GM10248 (cell line): ENCODE measurements at regions not wholly inside any gene's neighbourhood (a gene's known extent, or its start where the extent isn't known, plus 50 kb on each side); places are given as distances from the start of the nearest gene placed in this dataset.

Source experiments
- CTCF ChIA-PET: fragments of 300-600 bp; sonication (Branson Sonifier 250); formaldehyde crosslinking; extraction: SDS; loops from one replicate; lab custom pipeline; 2021; ENCODE audit warnings: antibody characterized with exemption; lab: Yijun Ruan, JAX
- POLR2A ChIA-PET: fragments of 350-650 bp; sonication (Branson Sonifier 250); formaldehyde crosslinking; extraction: SDS; loops from one replicate; lab custom pipeline; 2020; ENCODE audit warnings: antibody characterized with exemption; lab: Yijun Ruan, JAX
- DNase-seq: peaks from one replicate; pipeline ENCODE4 v3.0.0; 2012; ENCODE audit errors: extremely low spot score
- TF ChIP-seq, protein P1 (sequence below): IDR thresholded peaks from 2 replicates; pipeline ENCODE4 v1.5.1; 2012; ENCODE audit warnings: mild to moderate bottlenecking, low read depth; ENCODE audit errors: extremely low read depth, missing control alignments, control extremely low read depth

DNA sequence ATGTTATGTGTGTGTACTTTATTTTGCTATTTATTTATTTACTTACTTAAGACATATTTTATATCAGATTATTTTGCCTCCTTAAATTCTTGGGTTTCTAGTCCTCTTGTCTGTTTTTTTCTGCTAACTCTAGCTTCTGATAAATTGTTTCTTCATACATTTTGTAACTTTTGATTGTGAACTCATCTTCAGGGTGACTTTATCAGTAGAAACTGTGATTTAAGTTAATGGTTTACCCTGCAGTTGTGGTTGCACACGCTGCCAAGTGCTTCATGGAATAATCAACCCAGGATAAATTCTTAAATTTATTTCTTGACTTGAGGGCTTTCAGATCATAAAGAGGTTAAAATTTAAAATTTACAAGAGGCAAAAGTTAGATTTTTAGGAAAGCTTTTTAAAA lies 173.3 kb downstream of the CENPW start:
- ChIA-PET CTCF (no interaction called here), POLR2A (no interaction called here)
- DNase-seq = no peak
- TF ChIP-seq, protein P1, sequence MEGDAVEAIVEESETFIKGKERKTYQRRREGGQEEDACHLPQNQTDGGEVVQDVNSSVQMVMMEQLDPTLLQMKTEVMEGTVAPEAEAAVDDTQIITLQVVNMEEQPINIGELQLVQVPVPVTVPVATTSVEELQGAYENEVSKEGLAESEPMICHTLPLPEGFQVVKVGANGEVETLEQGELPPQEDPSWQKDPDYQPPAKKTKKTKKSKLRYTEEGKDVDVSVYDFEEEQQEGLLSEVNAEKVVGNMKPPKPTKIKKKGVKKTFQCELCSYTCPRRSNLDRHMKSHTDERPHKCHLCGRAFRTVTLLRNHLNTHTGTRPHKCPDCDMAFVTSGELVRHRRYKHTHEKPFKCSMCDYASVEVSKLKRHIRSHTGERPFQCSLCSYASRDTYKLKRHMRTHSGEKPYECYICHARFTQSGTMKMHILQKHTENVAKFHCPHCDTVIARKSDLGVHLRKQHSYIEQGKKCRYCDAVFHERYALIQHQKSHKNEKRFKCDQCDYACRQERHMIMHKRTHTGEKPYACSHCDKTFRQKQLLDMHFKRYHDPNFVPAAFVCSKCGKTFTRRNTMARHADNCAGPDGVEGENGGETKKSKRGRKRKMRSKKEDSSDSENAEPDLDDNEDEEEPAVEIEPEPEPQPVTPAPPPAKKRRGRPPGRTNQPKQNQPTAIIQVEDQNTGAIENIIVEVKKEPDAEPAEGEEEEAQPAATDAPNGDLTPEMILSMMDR = no peak

GRCh38 chr6:126516411-126516810 lies 176.5 kb downstream of the CENPW start:
- no peak for DNase-seq
- POLR2A ChIA-PET = no interaction called here
- TF ChIP-seq, protein P1 = no peak
- CTCF ChIA-PET = no interaction called here

DNA sequence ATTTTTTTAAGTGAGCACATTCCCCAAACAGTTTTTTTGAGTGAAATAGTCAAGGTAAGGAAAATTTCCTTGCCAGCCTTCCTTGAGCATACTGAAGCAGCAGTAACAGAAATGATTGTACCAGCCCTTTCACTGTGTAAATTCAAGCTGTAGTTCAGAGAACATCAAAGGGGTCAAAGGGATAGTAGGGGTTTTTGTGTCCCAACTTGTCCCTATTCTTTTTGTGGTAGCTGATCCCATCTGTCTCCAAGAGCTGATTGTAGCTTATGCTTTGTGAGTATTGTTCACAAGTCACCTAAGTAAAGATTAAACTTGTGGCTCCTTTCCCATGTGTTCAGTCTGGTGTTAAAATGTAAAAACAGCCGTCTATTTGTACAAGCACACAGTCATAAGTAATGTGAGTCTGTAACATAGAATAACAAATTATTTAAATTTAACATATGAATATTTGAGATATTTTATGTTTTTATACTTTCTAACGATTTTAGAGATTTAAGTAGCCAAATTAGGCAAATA lies 185.0 kb downstream of the CENPW start:
- ChIA-PET POLR2A (no interaction called here), CTCF (no interaction called here)
- DNase-seq = no peak
- TF ChIP-seq, protein P1 = no peak

GRCh38 chr6:126526547-126526946 lies 186.6 kb downstream of the CENPW start:
- POLR2A ChIA-PET = no interaction called here
- CTCF ChIA-PET = interaction anchor here (0.7 to 1.3 kb wide), 2 partner anchors 11 to 69 kb away, joined by 3 to 5 read pairs; no protein-coding TSS in a partner anchor
- no peak for DNase-seq
- TF ChIP-seq, protein P1 = no peak

- CTCF ChIA-PET = interaction anchor here (0.7 to 1.3 kb wide), 2 partner anchors 12 to 69 kb away, joined by 3 to 5 read pairs; no protein-coding TSS in a partner anchor
- TF ChIP-seq, protein P1 = no peak
- POLR2A ChIA-PET = no interaction called here
- DNase-seq = no peak
Measured at GRCh38 chr6:126526996-126527606, 187.2 kb downstream of the CENPW start.

DNA sequence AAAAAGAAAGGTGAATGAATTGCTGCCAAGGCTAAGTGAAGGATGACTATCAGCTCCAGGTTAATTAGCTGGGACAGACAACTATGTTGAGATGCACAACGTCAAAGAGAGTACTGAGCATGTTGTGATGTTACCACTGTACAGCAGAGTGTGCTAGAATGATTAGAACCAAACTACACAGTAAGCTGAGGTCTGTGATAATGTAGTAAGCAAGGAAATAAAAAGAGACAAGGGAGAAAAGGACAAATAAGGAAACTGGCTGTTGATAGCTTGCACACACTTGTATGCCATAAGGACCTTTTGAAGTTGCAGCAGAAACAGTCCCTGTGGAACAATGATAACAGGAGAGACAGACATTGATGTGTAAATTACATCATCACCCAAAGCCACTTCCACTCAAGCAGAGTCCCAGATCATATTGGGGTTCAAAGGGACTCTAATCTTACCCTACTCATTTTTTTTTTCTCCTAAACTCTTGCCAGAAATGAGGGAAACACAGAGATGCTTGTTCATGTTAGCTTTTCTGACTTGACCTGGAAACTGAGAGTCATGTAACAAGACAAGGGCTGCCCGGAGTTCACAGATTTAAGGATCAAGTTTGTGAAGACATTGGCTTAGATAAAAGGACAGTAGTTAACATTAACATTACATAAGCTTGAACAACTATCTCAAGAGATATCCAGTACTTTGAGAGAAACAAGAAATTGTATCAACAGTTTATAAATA lies 189.9 kb downstream of the CENPW start:
- ChIA-PET POLR2A (no interaction called here), CTCF (interaction anchor here (1.2 to 1.4 kb wide), 2 partner anchors 9 to 14 kb away, joined by 3 read pairs; no protein-coding TSS in a partner anchor)
- no peak for DNase-seq
- TF ChIP-seq, protein P1 = peak; percentile 35
